Fibroblast of lung (primary cell): ENCODE measurements at regions not wholly inside any gene's neighbourhood (a gene's known extent, or its start where the extent isn't known, plus 50 kb on each side); places are given as distances from the start of the nearest gene placed in this dataset.

Experiments
- DNase-seq, 2 donors: peaks; one replicate each; pipeline versions ENCODE4 v3.0.0 to v3.0.0-alpha.2; 2010; ENCODE audit warnings: low read depth in 2 of 2
- H2AFZ ChIP-seq: 2 replicates; pipeline ENCODE4 v1.5.1; 2012; ENCODE audit warnings: low read length, control low read depth, inconsistent platforms
- H3K27ac ChIP-seq: 2 replicates; pipeline ENCODE4 v1.5.1; 2011; ENCODE audit warnings: low read length, control low read depth; ENCODE audit not compliant: insufficient read depth
- H3K27me3 ChIP-seq: 2 replicates; pipeline ENCODE4 v1.5.1; 2011; ENCODE audit warnings: mild to moderate bottlenecking, low read length; ENCODE audit not compliant: control insufficient read depth, insufficient read depth
- H3K36me3 ChIP-seq: 2 replicates; pipeline ENCODE4 v1.5.1; 2011; ENCODE audit warnings: low read length; ENCODE audit not compliant: control insufficient read depth, insufficient read depth
- H3K4me1 ChIP-seq: 2 replicates; pipeline ENCODE4 v1.5.1; 2011; ENCODE audit warnings: low read length; ENCODE audit not compliant: control insufficient read depth, insufficient read depth; ENCODE audit errors: extremely low read depth
- H3K4me2 ChIP-seq: 2 replicates; pipeline ENCODE4 v1.5.1; 2011; ENCODE audit warnings: low read length, control low read depth; ENCODE audit not compliant: insufficient read depth; ENCODE audit errors: extremely low read depth
- H3K4me3 ChIP-seq, 4 experiments: fragments of 200-600 bp in 1 of 4; sonication (generic) in 1 of 4; replicated peaks in 1 of 4; 2 replicates each; pipeline ENCODE4 v1.5.1; 2011 to 2016; ENCODE audit warnings: low read length in 4 of 4, low read depth in 3 of 4, mild to moderate bottlenecking in 3 of 4, control low read depth in 2 of 4, inconsistent platforms in 1 of 4, mixed read lengths in 1 of 4; ENCODE audit not compliant: insufficient read depth in 1 of 4; ENCODE audit errors: control extremely low read depth in 1 of 4
- H3K79me2 ChIP-seq: 2 replicates; pipeline ENCODE4 v1.5.1; 2012; ENCODE audit warnings: mild to moderate bottlenecking, low read length, inconsistent platforms; ENCODE audit not compliant: control insufficient read depth, insufficient read depth
- H3K9ac ChIP-seq: 2 replicates; pipeline ENCODE4 v1.5.1; 2011; ENCODE audit warnings: mild to moderate bottlenecking, low read length, control low read depth; ENCODE audit not compliant: insufficient read depth
- H3K9me3 ChIP-seq: 2 replicates; pipeline ENCODE4 v1.5.1; 2012; ENCODE audit warnings: low read depth, low read length; ENCODE audit not compliant: control insufficient read depth, insufficient read depth
- H4K20me1 ChIP-seq: 2 replicates; pipeline ENCODE4 v1.5.1; 2011; ENCODE audit warnings: low read length; ENCODE audit not compliant: control insufficient read depth, insufficient read depth; ENCODE audit errors: extremely low read depth
- EZH2 ChIP-seq: IDR thresholded peaks from 2 replicates; pipeline ENCODE4 v1.5.1; 2012; ENCODE audit warnings: low read length, control low read depth, mild to moderate bottlenecking; ENCODE audit errors: missing control alignments
- TF ChIP-seq, protein P1 (sequence below), 2 donors: IDR thresholded peaks in 1 of 2; conservative IDR thresholded peaks in 1 of 2; 1 replicate in 1 of 2; 2 replicates in 1 of 2; pipeline ENCODE4 v1.5.1; 2011 to 2012; ENCODE audit warnings: low read length in 2 of 2, control low read depth in 1 of 2, inconsistent platforms in 1 of 2, low read depth in 1 of 2, mild to moderate bottlenecking in 1 of 2

DNA sequence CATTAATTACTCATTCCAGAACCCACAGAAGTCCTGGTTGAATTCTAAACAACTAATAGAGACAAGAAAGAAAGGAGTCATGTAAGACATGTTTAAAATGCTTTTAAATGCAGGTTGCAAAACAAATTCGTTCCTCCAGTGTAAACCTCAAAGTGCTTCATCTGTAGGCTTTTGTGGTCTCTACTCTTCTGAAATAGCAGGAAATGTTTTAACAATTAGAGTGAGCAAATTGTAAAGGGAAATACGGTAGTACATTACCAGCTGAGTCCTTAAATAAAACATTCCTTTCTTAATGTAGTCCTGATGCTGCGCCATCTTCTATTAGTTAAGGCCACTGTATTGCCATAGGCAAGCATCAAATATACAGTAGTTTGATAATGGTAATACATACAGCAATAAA, 1934.2 kb upstream of the SEL1L start:
- no peak overlapping the region for H2AFZ ChIP-seq
- H3K27ac ChIP-seq, result no peak overlapping the region
- no peaks in the 10 kb centered on the region for H4K20me1 ChIP-seq
- H3K36me3 ChIP-seq, result no peaks in the 10 kb centered on the region
- H3K4me2 ChIP-seq, result no peak overlapping the region
- TF ChIP-seq, protein P1, sequence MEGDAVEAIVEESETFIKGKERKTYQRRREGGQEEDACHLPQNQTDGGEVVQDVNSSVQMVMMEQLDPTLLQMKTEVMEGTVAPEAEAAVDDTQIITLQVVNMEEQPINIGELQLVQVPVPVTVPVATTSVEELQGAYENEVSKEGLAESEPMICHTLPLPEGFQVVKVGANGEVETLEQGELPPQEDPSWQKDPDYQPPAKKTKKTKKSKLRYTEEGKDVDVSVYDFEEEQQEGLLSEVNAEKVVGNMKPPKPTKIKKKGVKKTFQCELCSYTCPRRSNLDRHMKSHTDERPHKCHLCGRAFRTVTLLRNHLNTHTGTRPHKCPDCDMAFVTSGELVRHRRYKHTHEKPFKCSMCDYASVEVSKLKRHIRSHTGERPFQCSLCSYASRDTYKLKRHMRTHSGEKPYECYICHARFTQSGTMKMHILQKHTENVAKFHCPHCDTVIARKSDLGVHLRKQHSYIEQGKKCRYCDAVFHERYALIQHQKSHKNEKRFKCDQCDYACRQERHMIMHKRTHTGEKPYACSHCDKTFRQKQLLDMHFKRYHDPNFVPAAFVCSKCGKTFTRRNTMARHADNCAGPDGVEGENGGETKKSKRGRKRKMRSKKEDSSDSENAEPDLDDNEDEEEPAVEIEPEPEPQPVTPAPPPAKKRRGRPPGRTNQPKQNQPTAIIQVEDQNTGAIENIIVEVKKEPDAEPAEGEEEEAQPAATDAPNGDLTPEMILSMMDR (conservative IDR thresholded peaks at IDR 0.05 in 1 of 2, IDR thresholded peaks at IDR 0.05 in 1 of 2; ENCODE audit: low read depth in 1 of 2, low read length in 2 of 2), result no peak
- TF ChIP-seq EZH2, result no peak
- DNase-seq, result peak in 1 of 2 donors; percentile 8
- no peaks in the 10 kb centered on the region for H3K9me3 ChIP-seq
- H3K4me3 ChIP-seq, result no peak overlapping the region
- no peak overlapping the region for H3K9ac ChIP-seq
- no peaks in the 10 kb centered on the region for H3K79me2 ChIP-seq
- no peaks in the 10 kb centered on the region for H3K4me1 ChIP-seq
- no peaks in the 10 kb centered on the region for H3K27me3 ChIP-seq

DNA sequence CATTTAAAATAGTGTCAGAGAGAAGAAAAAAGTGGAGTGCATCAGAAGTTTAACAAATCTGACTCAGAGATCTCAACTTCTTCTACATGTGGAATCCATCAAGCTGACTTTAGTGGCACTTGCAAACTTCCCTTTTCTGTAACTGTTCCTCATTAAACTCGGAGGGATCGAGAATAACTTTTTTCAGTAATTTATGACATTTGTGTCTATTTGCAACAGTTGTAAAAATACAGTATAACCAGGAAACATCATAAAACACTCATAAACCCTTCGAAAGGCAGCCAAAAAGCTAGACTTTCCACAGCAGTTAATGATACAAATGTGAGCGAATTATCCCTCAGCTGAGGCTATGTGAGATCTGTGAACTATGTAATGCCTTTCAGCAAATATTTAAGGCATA, 1936.8 kb upstream of the SEL1L start:
- Histone ChIP-seq H2AFZ (no peak overlapping the region), H3K79me2 (no peaks in the 10 kb centered on the region), H3K9me3 (no peaks in the 10 kb centered on the region), H4K20me1 (no peaks in the 10 kb centered on the region), H3K36me3 (no peaks in the 10 kb centered on the region), H3K4me3 (no peak overlapping the region), H3K27me3 (no peaks in the 10 kb centered on the region), H3K9ac (no peak overlapping the region), H3K27ac (no peak overlapping the region), H3K4me1 (no peaks in the 10 kb centered on the region), H3K4me2 (no peak overlapping the region)
- no peak for TF ChIP-seq EZH2
- TF ChIP-seq, protein P1 (conservative IDR thresholded peaks at IDR 0.05 in 1 of 2, IDR thresholded peaks at IDR 0.05 in 1 of 2; ENCODE audit: low read depth in 1 of 2, low read length in 2 of 2), result no peak
- peak in 1 of 2 donors; percentile 30 for DNase-seq

DNA sequence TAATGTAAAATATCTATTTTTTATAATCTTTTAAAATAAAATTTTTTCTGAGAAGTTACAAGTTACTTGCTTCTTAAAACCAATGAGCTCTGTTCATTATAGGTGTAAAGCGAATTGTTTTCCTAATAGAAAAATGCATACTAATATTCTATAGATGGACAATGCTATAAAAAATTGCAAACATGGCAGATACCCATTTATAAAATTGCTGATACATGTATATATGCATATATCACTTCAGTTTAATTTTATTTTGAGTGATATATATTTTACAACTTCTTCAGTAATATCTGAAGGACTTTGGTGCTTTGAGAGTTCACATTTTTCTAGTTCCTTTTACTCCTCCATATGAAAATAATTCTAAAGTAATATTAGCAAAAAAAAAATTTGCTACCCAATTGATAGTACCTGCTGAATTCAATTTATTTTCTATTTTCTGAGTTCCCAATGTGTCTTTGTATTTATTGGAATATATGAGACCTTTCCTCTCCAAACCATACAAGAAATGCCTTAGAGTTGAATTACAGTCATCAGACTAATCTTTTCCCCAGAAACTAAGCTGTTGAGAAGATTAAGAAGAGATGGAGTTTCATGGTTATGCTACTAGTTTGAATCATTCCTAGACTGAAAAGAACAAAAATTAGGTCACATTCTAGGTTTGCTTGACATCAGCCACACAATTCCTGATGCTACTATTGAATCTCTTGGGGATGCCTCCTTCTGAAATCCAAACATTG, 1937.5 kb upstream of the SEL1L start:
- no peaks in the 10 kb centered on the region for H3K27me3 ChIP-seq
- no peaks in the 10 kb centered on the region for H3K36me3 ChIP-seq
- H3K4me1 ChIP-seq, result no peaks in the 10 kb centered on the region
- DNase-seq, result no peak
- no peak overlapping the region for H3K9ac ChIP-seq
- no peaks in the 10 kb centered on the region for H3K9me3 ChIP-seq
- H3K4me3 ChIP-seq, result no peak overlapping the region
- TF ChIP-seq EZH2, result no peak
- TF ChIP-seq, protein P1 (conservative IDR thresholded peaks at IDR 0.05 in 1 of 2, IDR thresholded peaks at IDR 0.05 in 1 of 2; ENCODE audit: low read depth in 1 of 2, low read length in 2 of 2), result no peak
- H2AFZ ChIP-seq, result no peak overlapping the region
- no peaks in the 10 kb centered on the region for H3K79me2 ChIP-seq
- no peak overlapping the region for H3K4me2 ChIP-seq
- H3K27ac ChIP-seq, result no peak overlapping the region
- no peaks in the 10 kb centered on the region for H4K20me1 ChIP-seq
